Colonic mucosa (tissue), 4 donors: ENCODE measurements at regions not wholly inside any gene's neighbourhood (a gene's known extent, or its start where the extent isn't known, plus 50 kb on each side); places are given as distances from the start of the nearest gene placed in this dataset.
A peak's percentile ranks its signal among the peaks of the same experiment; 100 is the strongest.

Experiments
- DNase-seq: peaks from one replicate; pipeline ENCODE4 v3.0.0-alpha.2; 2020
- H3K27ac ChIP-seq: fragments of 200-600 bp; one replicate; pipeline ENCODE4 v1.8.0; 2021
- H3K27me3 ChIP-seq: fragments of 200-600 bp; one replicate; pipeline ENCODE4 v1.8.0; 2021
- H3K36me3 ChIP-seq: fragments of 200-600 bp; one replicate; pipeline ENCODE4 v1.8.0; 2021
- H3K4me1 ChIP-seq: fragments of 200-600 bp; one replicate; pipeline ENCODE4 v1.8.0; 2021; ENCODE audit warnings: mild to moderate bottlenecking
- H3K4me3 ChIP-seq: fragments of 200-600 bp; one replicate; pipeline ENCODE4 v1.8.0; 2021
- H3K9ac ChIP-seq, 2 donors: one replicate each; pipeline ENCODE4 v1.7.0; 2013; ENCODE audit warnings: control low read depth in 2 of 2, low read depth in 2 of 2, low read length in 2 of 2
- H3K9me3 ChIP-seq: fragments of 200-600 bp; one replicate; pipeline ENCODE4 v1.8.0; 2021
- intact Hi-C: fragments of 100-400 bp; cut with DNase I; formaldehyde crosslinking; loops from one replicate; pipeline ENCODE4 v1.14.1; 2022
- TF ChIP-seq, protein P1 (sequence below): fragments of 200-600 bp; IDR thresholded peaks from one replicate; pipeline ENCODE4 v1.8.0; 2022; ENCODE audit warnings: antibody characterized with exemption, mild to moderate bottlenecking
- donor health status: healthy.
- donor health status: DM: no; HTN: no; CAD: no.
- donor health status: DM: no; HTN: no; CAD: no.

DNA sequence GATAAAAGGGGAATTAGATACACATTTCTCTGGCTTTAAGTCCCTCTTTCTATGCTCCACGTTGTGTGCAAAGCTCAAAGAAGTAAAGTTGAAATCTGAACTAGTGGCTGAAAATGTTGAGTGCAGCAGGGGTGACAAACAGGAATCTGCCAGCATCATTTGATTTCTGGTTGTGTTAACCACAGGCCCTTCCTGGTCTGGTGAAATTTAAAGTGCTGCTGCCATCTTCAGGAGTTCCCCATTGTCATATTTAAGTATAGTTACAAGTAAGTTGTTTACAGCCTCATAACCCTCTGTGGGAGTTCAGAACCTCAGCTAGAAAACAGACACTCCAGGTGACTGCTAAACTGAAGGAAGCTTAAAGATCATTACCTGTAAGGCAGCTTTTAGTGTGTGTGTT is 90.9 kb upstream of the CCDC196 start:
- intact Hi-C loops, result no loop called here
- H3K27ac ChIP-seq, result no peak overlapping the region
- no peaks in the 10 kb centered on the region for H3K27me3 ChIP-seq
- no peaks in the 10 kb centered on the region for H3K9me3 ChIP-seq
- DNase-seq, result no peak
- no peaks in the 10 kb centered on the region for H3K4me1 ChIP-seq
- H3K9ac ChIP-seq, result no peak overlapping the region
- TF ChIP-seq, protein P1, sequence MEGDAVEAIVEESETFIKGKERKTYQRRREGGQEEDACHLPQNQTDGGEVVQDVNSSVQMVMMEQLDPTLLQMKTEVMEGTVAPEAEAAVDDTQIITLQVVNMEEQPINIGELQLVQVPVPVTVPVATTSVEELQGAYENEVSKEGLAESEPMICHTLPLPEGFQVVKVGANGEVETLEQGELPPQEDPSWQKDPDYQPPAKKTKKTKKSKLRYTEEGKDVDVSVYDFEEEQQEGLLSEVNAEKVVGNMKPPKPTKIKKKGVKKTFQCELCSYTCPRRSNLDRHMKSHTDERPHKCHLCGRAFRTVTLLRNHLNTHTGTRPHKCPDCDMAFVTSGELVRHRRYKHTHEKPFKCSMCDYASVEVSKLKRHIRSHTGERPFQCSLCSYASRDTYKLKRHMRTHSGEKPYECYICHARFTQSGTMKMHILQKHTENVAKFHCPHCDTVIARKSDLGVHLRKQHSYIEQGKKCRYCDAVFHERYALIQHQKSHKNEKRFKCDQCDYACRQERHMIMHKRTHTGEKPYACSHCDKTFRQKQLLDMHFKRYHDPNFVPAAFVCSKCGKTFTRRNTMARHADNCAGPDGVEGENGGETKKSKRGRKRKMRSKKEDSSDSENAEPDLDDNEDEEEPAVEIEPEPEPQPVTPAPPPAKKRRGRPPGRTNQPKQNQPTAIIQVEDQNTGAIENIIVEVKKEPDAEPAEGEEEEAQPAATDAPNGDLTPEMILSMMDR, result no peak
- no peak overlapping the region for H3K4me3 ChIP-seq
- H3K36me3 ChIP-seq, result no peaks in the 10 kb centered on the region

DNA sequence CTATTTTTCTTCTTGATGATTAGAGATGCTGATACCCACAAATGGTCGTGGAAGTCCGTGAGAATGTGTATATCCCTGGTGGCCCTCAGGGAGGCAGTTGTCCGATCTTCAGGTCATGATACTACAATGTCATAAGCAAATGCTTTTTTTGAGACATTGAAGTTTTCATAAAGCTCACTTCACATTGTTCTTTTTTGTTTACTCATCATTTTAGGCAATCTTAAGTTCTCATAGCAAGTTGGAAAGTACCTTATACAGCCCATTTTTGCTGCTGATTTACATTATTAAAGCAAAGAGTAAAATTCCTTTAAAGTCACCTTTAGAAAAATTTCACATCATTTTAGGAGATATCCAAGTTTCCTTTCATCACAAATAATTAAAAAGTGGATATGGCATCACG is 90.0 kb upstream of the CCDC196 start:
- Histone ChIP-seq H3K36me3 (no peaks in the 10 kb centered on the region), H3K27me3 (no peaks in the 10 kb centered on the region), H3K27ac (no peak overlapping the region), H3K9me3 (no peaks in the 10 kb centered on the region), H3K9ac (no peak overlapping the region), H3K4me3 (no peak overlapping the region), H3K4me1 (no peaks in the 10 kb centered on the region)
- intact Hi-C loops, result no loop called here
- no peak for DNase-seq
- TF ChIP-seq, protein P1, result no peak

DNA sequence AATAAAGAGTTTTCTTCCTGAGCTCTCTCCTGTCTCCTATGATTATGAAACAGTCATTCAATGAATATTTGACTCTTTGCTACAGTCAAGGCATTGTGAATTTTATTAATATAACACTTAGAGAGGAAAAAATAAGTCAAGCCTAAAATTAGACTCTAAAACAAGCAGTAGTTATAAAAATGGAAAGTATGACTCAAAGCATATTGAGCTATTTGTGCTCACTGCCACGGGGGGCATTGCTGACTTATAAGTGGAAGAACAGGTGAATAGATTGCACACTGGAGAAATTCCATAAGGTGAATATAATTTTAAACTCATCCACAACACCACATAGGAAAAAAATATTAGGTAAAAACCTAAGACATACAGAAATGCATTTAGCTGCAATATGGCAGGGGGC is 87.7 kb upstream of the CCDC196 start:
- H3K4me1 ChIP-seq, result no peaks in the 10 kb centered on the region
- TF ChIP-seq, protein P1, result no peak
- no peaks in the 10 kb centered on the region for H3K9me3 ChIP-seq
- no peaks in the 10 kb centered on the region for H3K36me3 ChIP-seq
- no peak overlapping the region for H3K9ac ChIP-seq
- no peaks in the 10 kb centered on the region for H3K27me3 ChIP-seq
- intact Hi-C loops, result no loop called here
- H3K27ac ChIP-seq, result no peak overlapping the region
- no peak for DNase-seq
- no peak overlapping the region for H3K4me3 ChIP-seq

DNA sequence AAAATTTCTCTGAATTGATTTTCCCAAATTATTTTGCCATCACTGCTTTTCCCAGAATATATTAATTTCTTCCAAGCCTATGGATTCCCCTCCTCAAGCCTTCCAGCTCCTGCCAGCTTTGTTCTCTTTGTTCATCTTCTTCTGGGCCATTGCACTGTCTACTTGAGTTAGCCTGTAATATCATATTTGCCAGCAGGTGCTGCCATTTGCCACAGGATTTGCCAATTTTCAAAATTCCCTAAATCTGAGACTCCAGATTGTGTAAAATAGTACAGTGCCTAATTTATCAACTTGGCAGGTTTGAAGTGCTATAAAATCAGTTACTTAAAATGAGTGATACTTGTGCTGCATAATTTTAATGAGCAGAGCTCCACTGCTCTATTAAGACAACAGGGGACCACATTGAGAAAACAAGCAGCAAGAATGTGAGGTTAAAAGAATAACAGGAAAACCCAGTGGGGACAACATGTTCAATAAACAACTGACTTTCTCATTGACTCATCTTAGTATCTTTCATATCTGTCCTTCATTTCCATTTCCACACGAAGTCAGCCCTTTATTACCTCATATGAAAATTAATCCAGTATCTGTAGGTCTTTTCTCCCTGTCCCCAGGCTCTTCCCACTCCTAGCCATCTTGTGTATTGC is 84.6 kb upstream of the CCDC196 start:
- H3K27me3 ChIP-seq, result no peaks in the 10 kb centered on the region
- no peaks in the 10 kb centered on the region for H3K9me3 ChIP-seq
- no peaks in the 10 kb centered on the region for H3K36me3 ChIP-seq
- DNase-seq, result no peak
- TF ChIP-seq, protein P1, result peak; percentile 18
- H3K27ac ChIP-seq, result no peak overlapping the region
- no peak overlapping the region for H3K9ac ChIP-seq
- no peak overlapping the region for H3K4me3 ChIP-seq
- intact Hi-C loops, result no loop called here
- no peaks in the 10 kb centered on the region for H3K4me1 ChIP-seq

DNA sequence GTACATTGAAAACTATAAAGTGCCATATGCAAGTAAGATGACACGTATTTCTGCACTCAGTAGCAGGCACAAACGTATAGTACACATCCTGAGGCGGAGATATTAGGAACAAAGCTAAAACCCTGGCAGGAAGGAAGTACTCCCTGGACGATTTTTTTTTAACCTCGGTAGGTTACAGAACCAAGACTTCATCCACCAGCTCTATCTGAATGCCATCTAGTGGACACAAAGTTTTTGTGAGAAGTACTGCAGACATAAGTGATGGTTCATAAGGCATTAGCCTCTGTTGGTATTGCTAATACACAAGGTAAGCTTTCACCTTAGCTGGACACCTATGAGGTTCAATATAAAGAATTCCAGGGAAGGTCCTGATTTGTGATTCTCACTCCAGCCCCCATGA is 83.0 kb upstream of the CCDC196 start:
- H3K27ac ChIP-seq, result no peak overlapping the region
- TF ChIP-seq, protein P1, result no peak
- H3K4me3 ChIP-seq, result no peak overlapping the region
- H3K4me1 ChIP-seq, result no peaks in the 10 kb centered on the region
- H3K36me3 ChIP-seq, result no peaks in the 10 kb centered on the region
- DNase-seq, result no peak
- no peak overlapping the region for H3K9ac ChIP-seq
- no peaks in the 10 kb centered on the region for H3K9me3 ChIP-seq
- H3K27me3 ChIP-seq, result no peaks in the 10 kb centered on the region
- intact Hi-C loops, result no loop called here
